GM11168 (cell line): ENCODE measurements at regions not wholly inside any gene's neighbourhood (a gene's known extent, or its start where the extent isn't known, plus 50 kb on each side); places are given as distances from the start of the nearest gene placed in this dataset.
"Not testable (repeated sequence)": the region's sequence is repeated elsewhere in the genome, so short reads cannot be mapped to it uniquely, and the experiment has no call there.

ENCODE experiments used
- in situ Hi-C: fragments of 300-500 bp; cut with MboI; formaldehyde crosslinking; loops from one replicate; pipeline ENCODE4 v1.12.0; 2022; ENCODE audit warnings: low sequenced_read_pairs; ENCODE audit not compliant: unreplicated experiment

DNA sequence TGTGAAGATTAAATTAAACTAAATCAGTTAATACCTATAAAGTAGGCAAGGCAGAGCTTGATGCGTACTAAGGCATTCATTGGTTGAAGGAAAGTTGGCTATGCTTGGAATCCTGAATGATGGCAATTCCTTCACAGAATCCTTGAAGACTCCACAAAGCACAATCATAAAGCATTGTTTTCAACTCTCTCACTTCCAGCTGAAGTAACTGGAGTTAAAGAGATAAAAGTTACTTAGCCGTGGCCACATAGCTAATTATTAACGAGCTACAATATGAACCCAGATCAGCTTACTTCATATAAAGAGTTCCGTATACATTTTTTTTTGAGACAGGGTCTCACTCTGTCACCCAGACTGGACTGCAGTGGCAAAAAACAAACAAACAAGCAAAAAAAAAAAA lies 483.9 kb upstream of the DDX18 start:
- in situ Hi-C loops = no loop called here

- in situ Hi-C loops = no loop called here
Observed at GRCh38 chr2:117335967-117336366, 478.5 kb upstream of the DDX18 start.

- in situ Hi-C loops = no loop called here
Observed at GRCh38 chr2:117336496-117336895, 478.0 kb upstream of the DDX18 start.

- in situ Hi-C loops = not testable (repeated sequence)
Observed at GRCh38 chr2:117337981-117338380, 476.5 kb upstream of the DDX18 start.

GRCh38 chr2:117339980-117340379 lies 474.5 kb upstream of the DDX18 start:
- in situ Hi-C loops = no loop called here

DNA sequence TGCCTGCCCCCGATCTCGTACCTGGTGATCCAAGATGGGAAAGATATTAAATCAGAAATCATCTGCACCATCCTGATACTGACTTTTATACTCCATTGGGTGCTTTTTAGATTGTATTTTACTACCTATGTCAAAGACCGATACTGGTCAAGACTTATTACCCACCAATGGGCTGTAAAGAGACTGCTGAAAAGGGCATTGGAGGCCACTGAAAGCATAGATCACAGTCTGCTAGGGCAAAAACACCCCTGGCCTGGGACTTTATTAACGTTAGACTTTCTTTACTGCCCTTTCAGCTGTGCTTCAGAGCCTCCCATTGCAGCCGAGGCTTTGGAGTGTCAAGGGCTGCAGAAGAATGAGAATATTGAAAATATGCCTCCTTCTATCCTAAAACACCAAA lies 472.8 kb upstream of the DDX18 start:
- in situ Hi-C loops = no loop called here

DNA sequence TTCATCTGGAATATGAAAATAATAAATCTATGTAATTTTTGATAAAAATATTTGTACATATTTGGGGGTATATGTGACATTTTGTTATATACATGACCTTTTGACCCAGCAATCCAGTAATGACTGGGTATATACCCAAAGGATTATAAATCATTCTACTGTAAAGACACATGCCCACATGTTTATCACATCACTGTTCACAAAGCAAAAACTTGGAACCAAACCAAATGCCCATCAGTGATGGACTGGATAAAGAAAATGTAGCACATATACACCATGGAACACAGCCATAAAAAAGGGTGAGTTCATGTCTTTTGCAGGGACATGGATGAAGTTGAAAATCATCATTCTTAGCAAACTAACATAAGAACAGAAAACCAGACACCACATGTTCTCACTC lies 472.1 kb upstream of the DDX18 start:
- in situ Hi-C loops = no loop called here

DNA sequence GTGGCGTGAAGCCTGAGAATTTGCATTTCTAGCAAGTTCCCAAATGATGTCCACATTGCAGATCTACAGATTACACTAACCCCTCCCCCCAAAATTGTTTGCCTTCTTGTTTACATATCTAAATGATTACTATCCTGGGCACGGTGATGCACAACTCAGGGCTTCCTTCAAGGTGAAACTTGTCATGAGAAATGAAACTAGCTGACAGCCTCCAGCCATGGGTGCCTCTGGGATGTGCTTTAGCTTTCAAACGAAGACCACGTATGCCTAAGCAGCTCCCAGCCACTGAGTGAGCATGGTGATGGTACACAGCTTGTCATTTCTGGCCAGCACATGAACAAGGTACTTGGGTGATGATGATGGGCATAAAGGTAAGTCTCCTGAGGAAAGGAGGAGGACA lies 464.8 kb upstream of the DDX18 start:
- in situ Hi-C loops = no loop called here

DNA sequence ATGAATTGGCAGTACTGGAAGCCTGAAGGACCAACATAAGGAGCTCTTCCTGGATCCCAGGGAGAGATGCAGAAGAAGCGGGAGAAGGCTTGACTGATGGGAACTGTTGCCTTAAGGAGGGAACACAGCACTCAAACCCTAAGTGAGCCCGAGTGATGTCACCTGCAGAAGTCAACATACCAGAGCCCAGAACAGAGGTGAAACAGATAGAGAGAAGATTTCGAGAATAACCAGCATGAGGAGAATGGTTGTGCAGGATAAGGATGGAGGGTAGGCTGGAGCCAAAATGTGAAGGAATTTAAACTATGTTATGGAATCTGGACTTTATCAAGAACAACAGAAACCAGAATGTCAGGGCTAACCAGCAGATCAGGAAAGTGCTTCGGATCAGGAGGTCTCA lies 463.1 kb upstream of the DDX18 start:
- in situ Hi-C loops = no loop called here

GRCh38 chr2:117359266-117359914 lies 455.1 kb upstream of the DDX18 start:
- in situ Hi-C loops = no loop called here

GRCh38 chr2:117360586-117360985 lies 453.9 kb upstream of the DDX18 start:
- in situ Hi-C loops = no loop called here

- in situ Hi-C loops = no loop called here
Observed at GRCh38 chr2:117378653-117379052, 435.8 kb upstream of the DDX18 start.

GRCh38 chr2:117379928-117380327 lies 434.6 kb upstream of the DDX18 start:
- in situ Hi-C loops = no loop called here

DNA sequence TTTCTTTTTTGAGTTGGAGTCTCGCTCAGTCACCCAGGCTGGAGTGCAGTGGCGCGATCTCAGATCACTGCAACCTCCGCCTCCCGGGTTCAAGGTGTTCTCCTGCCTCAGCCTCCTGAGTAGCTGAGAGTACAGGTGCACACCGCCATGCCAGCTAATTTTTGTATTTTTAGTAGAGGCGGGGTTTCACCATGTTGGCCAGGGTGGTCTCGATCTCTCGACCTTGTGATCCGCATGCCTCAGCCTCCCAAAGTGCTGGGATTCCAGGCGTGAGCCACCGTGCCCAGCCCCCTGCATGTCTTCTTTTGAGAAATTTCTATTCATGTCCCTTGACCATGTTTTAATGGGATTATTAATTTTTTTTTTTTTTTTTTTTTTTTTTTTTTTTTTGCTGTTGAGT lies 430.5 kb upstream of the DDX18 start:
- in situ Hi-C loops = not testable (repeated sequence)

GRCh38 chr2:117396161-117396560 lies 418.3 kb upstream of the DDX18 start:
- in situ Hi-C loops = no loop called here

DNA sequence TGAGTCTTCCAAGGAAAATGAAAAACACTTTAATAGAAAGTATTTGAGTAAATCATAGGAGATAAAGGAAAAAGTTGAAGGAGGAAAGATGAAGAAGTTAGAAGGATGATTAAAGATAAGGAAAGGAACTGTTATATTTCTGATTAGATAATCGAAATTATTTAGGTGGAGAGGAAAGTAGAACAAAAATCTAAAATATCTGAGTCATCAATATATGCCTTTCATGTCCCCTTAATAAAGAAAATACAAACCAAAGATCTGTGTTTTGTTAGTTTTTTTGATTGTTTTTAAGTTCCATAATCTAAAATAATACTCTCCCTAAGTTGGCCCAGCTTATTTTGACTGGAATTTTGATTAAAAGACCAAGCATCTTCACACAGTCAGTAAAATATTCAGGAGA lies 412.9 kb upstream of the DDX18 start:
- in situ Hi-C loops = no loop called here

DNA sequence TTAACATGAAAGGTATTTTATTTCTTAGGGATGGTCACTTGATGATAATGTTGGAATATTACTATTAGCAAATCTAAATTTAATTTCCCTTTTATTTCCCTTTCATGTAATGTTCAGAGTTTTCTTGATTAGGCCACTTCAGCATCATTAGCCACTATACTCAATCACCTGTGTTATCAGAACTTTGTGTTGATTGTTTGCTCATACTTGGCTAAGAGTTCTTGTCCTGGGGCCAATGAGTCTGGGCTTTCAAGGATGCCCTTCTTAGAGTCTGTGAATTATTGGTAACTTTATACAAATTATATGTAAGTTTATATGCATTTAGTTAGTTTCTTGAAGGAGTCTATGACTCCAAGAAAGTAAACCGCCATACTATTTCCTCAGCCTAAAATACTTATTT lies 408.0 kb upstream of the DDX18 start:
- in situ Hi-C loops = no loop called here

GRCh38 chr2:117407746-117408145 lies 406.7 kb upstream of the DDX18 start:
- in situ Hi-C loops = no loop called here

DNA sequence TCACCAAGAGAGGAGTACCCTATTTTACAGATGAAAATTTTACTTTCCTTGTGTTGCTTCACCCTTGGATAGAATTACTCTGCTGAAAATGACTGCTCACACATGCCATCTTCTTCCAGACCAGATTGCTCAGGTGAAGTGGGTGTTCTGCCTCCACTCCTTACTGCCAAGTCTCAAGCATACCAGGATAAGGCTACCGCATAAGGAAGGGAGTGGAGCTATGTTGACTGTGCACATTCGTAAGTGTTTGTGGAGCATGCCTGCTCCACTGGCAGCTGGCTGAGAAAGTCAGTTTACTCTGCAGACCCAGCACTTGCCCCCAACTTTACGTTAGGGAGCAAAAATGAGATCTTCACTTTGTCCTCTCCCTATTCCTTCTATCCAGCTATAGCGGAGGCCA lies 405.0 kb upstream of the DDX18 start:
- in situ Hi-C loops = no loop called here

DNA sequence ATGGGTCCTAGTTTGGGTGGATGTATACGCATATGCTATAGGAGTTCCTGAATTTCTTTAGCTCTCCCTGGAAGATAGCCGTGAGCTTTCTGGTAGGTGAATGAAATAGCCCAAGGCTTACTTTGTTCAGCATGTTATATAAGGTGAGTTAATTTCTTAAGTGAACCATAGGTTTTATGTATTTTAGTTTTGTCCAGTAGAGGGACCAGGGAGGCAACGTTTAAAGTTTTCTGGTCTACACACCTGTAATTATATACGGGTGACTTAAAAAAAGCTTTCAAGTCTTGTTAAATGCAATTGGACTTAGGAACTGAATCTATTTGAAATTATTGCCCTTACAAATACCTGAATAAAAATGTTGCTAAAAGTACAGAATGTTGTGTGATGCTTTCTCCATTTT lies 402.5 kb upstream of the DDX18 start:
- in situ Hi-C loops = no loop called here

GRCh38 chr2:117432746-117433145 lies 381.7 kb upstream of the DDX18 start:
- in situ Hi-C loops = no loop called here

DNA sequence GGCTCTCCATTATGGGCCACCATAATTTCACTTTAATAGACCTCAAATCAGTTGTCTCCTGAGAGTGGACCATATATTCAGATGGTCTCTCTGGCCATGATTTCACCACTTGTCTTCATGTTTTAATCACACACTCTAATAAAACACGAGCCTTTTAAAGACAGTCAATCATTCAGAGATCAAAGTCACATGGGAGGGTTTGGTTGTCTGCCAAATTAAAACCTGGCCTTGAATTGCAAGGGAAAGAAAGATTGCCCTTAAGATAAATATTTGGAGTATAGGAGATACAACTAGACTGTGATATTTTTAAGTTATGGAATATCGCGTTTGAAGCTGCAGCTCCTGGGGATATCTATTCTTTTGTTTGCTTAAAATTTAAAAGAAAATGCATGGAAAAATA lies 377.8 kb upstream of the DDX18 start:
- in situ Hi-C loops = no loop called here
